ENCODE measurements at regions not wholly inside any gene's neighbourhood (a gene's known extent, or its start where the extent isn't known, plus 50 kb on each side); places are given as distances from the start of the nearest gene placed in this dataset.

- TF ChIP-seq YY1 (IDR thresholded peaks at IDR 0.05; ENCODE audit: low read depth, low read length) = no peak
- TF ChIP-seq GTF2F1 (IDR thresholded peaks at IDR 0.05; ENCODE audit: borderline replicate concordance, low read depth, low read length) = no peak
- no peak for TF ChIP-seq TAF7 (optimal IDR thresholded peaks at IDR 0.05; ENCODE audit: borderline replicate concordance, low read depth, low read length)
- TF ChIP-seq HDAC2 (IDR thresholded peaks at IDR 0.05; ENCODE audit: borderline replicate concordance in 1 of 2, low read depth in 2 of 2, low read length in 2 of 2) = no peak
- TF ChIP-seq TAF1 (IDR thresholded peaks at IDR 0.05; ENCODE audit: low read depth, low read length) = no peak
Observed at GRCh38 chr6:149221774-149222070, 95.8 kb upstream of the TAB2 start (continued).

All from H1 (cell line).